RWPE2 (cell line): ENCODE measurements at regions not wholly inside any gene's neighbourhood (a gene's known extent, or its start where the extent isn't known, plus 50 kb on each side); places are given as distances from the start of the nearest gene placed in this dataset.

Experiments used
- ATAC-seq: fragments of 200-7000 bp; cut with Tn5 transposase; 3 replicates; pipeline ENCODE4 v1.9.1; 2021; ENCODE audit warnings: low read depth
- DNase-seq: peaks from one replicate; pipeline ENCODE4 v3.0.0-alpha.2; 2020; ENCODE audit warnings: low spot score
- H3K27ac ChIP-seq: fragments of 450-650 bp; 2 replicates; pipeline ENCODE4 v1.5.1; 2017; ENCODE audit warnings: mild to moderate bottlenecking; ENCODE audit not compliant: poor library complexity, severe bottlenecking
- H3K27me3 ChIP-seq: fragments of 250-450 bp; sonication (Bioruptor Pico); 2 replicates; pipeline ENCODE4 v1.5.1; 2021; ENCODE audit warnings: mild to moderate bottlenecking, moderate library complexity; ENCODE audit not compliant: insufficient read depth, poor library complexity, severe bottlenecking
- H3K36me3 ChIP-seq: fragments of 250-450 bp; sonication (Bioruptor Pico); 2 replicates; pipeline ENCODE4 v1.5.1; 2020; ENCODE audit warnings: low read depth, mild to moderate bottlenecking, moderate library complexity
- H3K4me1 ChIP-seq: fragments of 250-450 bp; sonication (Bioruptor Pico); 2 replicates; pipeline ENCODE4 v1.5.1; 2021; ENCODE audit warnings: mild to moderate bottlenecking, moderate library complexity; ENCODE audit not compliant: insufficient read depth, poor library complexity, severe bottlenecking
- H3K4me3 ChIP-seq: fragments of 250-450 bp; sonication (Bioruptor Pico); 2 replicates; pipeline ENCODE4 v1.5.1; 2021; ENCODE audit warnings: mild to moderate bottlenecking, moderate library complexity; ENCODE audit not compliant: severe bottlenecking
- H3K9me3 ChIP-seq: fragments of 250-450 bp; sonication (Bioruptor Pico); 2 replicates; pipeline ENCODE4 v1.5.1; 2021; ENCODE audit warnings: mild to moderate bottlenecking, moderate library complexity; ENCODE audit not compliant: severe bottlenecking
- CTCF ChIP-seq: fragments of 450-650 bp; IDR thresholded peaks from one replicate; pipeline ENCODE4 v1.5.1; 2017; ENCODE audit warnings: mild to moderate bottlenecking, moderate library complexity; ENCODE audit not compliant: poor library complexity, severe bottlenecking

- ATAC-seq: no peak
- Histone ChIP-seq H3K9me3 (no peaks in the 10 kb centered on the region), H3K27me3 (no peaks in the 10 kb centered on the region), H3K4me3 (no peak overlapping the region), H3K27ac (no peak overlapping the region), H3K4me1 (peaks cover 40% of the 10 kb centered on the region), H3K36me3 (no peaks in the 10 kb centered on the region)
- DNase-seq: no peak
- TF ChIP-seq CTCF: no peak
Observed at GRCh38 chr11:56909080-56909479, 79.6 kb upstream of the OR5AK2 start.

- peak overlapping the region; percentile 98 for H3K27ac ChIP-seq
- H3K9me3 ChIP-seq: no peaks in the 10 kb centered on the region
- H3K4me3 ChIP-seq: no peak overlapping the region
- peaks cover 40% of the 10 kb centered on the region for H3K4me1 ChIP-seq
- DNase-seq: no peak
- peak; percentile 86 for ATAC-seq
- no peaks in the 10 kb centered on the region for H3K27me3 ChIP-seq
- H3K36me3 ChIP-seq: no peaks in the 10 kb centered on the region
- TF ChIP-seq CTCF: no peak
Observed at GRCh38 chr11:56906683-56907148, 82.0 kb upstream of the OR5AK2 start.

- Histone ChIP-seq H3K4me3 (no peak overlapping the region), H3K9me3 (no peaks in the 10 kb centered on the region), H3K4me1 (peaks cover 36% of the 10 kb centered on the region), H3K27ac (peak overlapping the region; percentile 98), H3K36me3 (no peaks in the 10 kb centered on the region), H3K27me3 (no peaks in the 10 kb centered on the region)
- ATAC-seq (peak; percentile 40), DNase-seq (no peak)
- TF ChIP-seq CTCF: no peak
Observed at GRCh38 chr11:56905936-56906335, 82.8 kb upstream of the OR5AK2 start.

GRCh38 chr11:56905442-56905841 lies 83.3 kb upstream of the OR5AK2 start:
- no peaks in the 10 kb centered on the region for H3K36me3 ChIP-seq
- H3K27me3 ChIP-seq: no peaks in the 10 kb centered on the region
- peaks cover 31% of the 10 kb centered on the region for H3K4me1 ChIP-seq
- H3K4me3 ChIP-seq: no peak overlapping the region
- DNase-seq (no peak), ATAC-seq (no peak)
- H3K27ac ChIP-seq: peak overlapping the region; percentile 98
- H3K9me3 ChIP-seq: no peaks in the 10 kb centered on the region
- no peak for TF ChIP-seq CTCF

- Histone ChIP-seq H3K27me3 (no peaks in the 10 kb centered on the region), H3K4me1 (no peaks in the 10 kb centered on the region), H3K9me3 (no peaks in the 10 kb centered on the region), H3K4me3 (no peak overlapping the region), H3K36me3 (no peaks in the 10 kb centered on the region), H3K27ac (no peak overlapping the region)
- no peak for DNase-seq
- TF ChIP-seq CTCF: no peak
- ATAC-seq: no peak
Observed at GRCh38 chr11:56898856-56899255, 89.9 kb upstream of the OR5AK2 start.
